ENCODE measurements at regions not wholly inside any gene's neighbourhood (a gene's known extent, or its start where the extent isn't known, plus 50 kb on each side); places are given as distances from the start of the nearest gene placed in this dataset.

DNA sequence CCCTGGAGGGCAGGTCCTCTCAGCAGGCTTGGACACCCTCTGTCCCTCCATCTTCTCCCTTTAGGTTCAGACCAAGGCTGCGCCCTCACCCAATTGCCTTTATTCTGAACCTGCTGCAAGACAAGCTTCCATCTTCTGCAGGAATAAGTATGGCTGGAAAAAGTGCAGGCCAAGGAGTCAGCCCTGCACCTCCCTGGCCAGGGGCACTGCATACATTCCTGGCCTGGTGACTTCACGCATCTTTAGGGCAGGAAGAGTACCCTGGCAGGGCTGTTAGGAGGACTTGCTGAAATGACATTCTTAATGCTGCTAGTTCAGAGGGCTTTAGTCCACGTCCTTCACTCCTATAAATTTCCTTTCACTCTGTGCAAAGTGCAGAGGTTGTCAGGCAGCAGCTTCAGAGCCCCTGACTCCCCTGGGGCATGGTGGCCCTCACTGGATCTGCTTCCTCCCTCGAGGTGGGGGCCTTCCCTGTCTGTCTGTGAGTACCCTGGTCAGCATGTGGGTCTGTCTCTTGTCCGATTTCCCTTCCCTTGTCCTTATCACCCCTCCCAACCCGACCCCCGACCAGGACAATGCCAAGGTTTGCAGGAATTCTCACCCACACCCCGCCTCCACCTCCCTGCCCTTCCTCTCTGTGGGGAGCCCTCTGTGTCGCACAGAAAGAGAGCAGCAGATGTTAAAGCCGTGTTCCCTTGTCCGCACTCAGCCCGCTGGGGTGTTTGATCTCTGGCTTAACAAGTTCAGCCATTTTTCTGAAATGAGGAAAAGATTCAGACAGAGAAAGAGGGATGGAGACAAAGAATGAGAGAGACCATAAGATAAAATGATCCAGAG is 124.5 kb upstream of the SYT13 start:
- TF ChIP-seq CTCF (conservative IDR thresholded peaks at IDR 0.05; ENCODE audit: low read length) (no peak), EZH2phosphoT487 (IDR thresholded peaks at IDR 0.05; ENCODE audit: borderline replicate concordance, low read depth, low read length) (no peak)
